CD4-positive, alpha-beta T cell treated with Interleukin-10 for 1 hour (primary cell): ENCODE measurements at regions not wholly inside any gene's neighbourhood (a gene's known extent, or its start where the extent isn't known, plus 50 kb on each side); places are given as distances from the start of the nearest gene placed in this dataset.

Source experiments
- DNase-seq: peaks from one replicate; pipeline ENCODE4 v3.0.0-alpha.2; 2020

GRCh38 chr16:73385696-73386095, 337.8 kb upstream of the ZFHX3 start:
- no peak for DNase-seq

- DNase-seq = no peak
Measured at GRCh38 chr16:73384506-73385089, 336.7 kb upstream of the ZFHX3 start.

GRCh38 chr16:73383988-73384365, 336.0 kb upstream of the ZFHX3 start:
- no peak for DNase-seq

- no peak for DNase-seq
Measured at GRCh38 chr16:73383195-73383987, 335.5 kb upstream of the ZFHX3 start.

- DNase-seq = no peak
Measured at GRCh38 chr16:73378471-73378870, 330.5 kb upstream of the ZFHX3 start.

GRCh38 chr16:73371584-73372319, 323.8 kb upstream of the ZFHX3 start:
- no peak for DNase-seq

GRCh38 chr16:73369851-73370250, 321.9 kb upstream of the ZFHX3 start:
- no peak for DNase-seq

- DNase-seq = no peak
Measured at GRCh38 chr16:73368715-73369114, 320.8 kb upstream of the ZFHX3 start.

GRCh38 chr16:73365016-73365551, 317.2 kb upstream of the ZFHX3 start:
- DNase-seq = no peak

- no peak for DNase-seq
Measured at GRCh38 chr16:73364413-73364812, 316.5 kb upstream of the ZFHX3 start.

- no peak for DNase-seq
Measured at GRCh38 chr16:73361061-73361460, 313.1 kb upstream of the ZFHX3 start.

GRCh38 chr16:73356401-73357079, 308.6 kb upstream of the ZFHX3 start:
- no peak for DNase-seq

GRCh38 chr16:73355981-73356380, 308.1 kb upstream of the ZFHX3 start:
- DNase-seq = no peak

GRCh38 chr16:73354434-73354833, 306.5 kb upstream of the ZFHX3 start:
- no peak for DNase-seq

- DNase-seq = no peak
Measured at GRCh38 chr16:73350707-73351452, 303.0 kb upstream of the ZFHX3 start.

GRCh38 chr16:73347500-73348375, 299.8 kb upstream of the ZFHX3 start:
- DNase-seq = no peak

- no peak for DNase-seq
Measured at GRCh38 chr16:73339821-73340220, 291.9 kb upstream of the ZFHX3 start.

- no peak for DNase-seq
Measured at GRCh38 chr16:73337373-73338296, 289.7 kb upstream of the ZFHX3 start.

- no peak for DNase-seq
Measured at GRCh38 chr16:73329358-73330286, 281.7 kb upstream of the ZFHX3 start.
